ENCODE measurements at regions not wholly inside any gene's neighbourhood (a gene's known extent, or its start where the extent isn't known, plus 50 kb on each side); places are given as distances from the start of the nearest gene placed in this dataset.
"Not testable (repeated sequence)": the region's sequence is repeated elsewhere in the genome, so short reads cannot be mapped to it uniquely, and the experiment has no call there.

- DNase-seq = peak in 1 of 2 donors; percentile 3
These were observed 116.3 kb downstream of the TANC2 start for GRCh38 chr17:63082273-63082861.

GRCh38 chr17:63082952-63083351, 116.9 kb downstream of the TANC2 start:
- DNase-seq = no peak

- no peak for DNase-seq
These were observed 120.6 kb downstream of the TANC2 start for GRCh38 chr17:63086483-63087185.

- DNase-seq = not testable (repeated sequence)
These were observed 124.5 kb downstream of the TANC2 start for GRCh38 chr17:63090358-63091114.

DNA sequence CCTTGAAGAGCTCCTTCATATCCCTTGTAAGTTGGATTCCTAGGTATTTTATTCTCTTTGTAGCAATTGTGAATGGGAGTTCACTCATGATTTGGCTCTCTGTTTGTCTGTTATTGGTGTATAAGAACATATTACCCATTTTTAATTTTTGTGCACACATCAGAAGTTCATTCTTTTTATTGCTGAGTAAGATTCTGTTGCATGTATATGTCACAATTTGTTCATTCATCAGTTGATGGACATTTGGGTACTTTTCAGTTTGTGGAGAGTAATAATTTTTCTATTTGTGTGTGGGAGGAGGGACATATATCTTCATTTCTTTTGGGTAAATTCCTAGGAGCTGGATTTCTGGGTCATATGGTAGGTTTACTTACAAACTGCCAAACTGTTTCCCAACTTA, 125.9 kb downstream of the TANC2 start:
- not testable (repeated sequence) for DNase-seq

DNA sequence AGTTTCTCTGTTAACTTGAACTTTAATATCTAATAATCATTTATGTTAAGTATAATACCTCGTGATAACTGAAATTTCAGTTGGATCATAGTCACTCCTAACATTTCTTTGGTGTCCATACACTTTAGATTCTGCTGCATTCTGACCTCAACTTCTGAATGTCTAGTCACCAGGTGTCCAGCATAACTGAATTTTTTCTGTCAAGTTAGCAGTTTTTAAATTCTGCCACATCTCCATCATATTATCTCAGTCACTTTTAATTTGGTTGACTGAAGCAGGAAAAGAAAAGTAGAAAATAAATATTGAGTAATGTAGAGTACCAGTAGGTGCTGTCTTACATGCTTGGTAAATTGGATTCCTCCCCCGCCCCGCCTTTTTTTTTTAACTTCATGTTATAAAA, 128.6 kb downstream of the TANC2 start:
- DNase-seq = no peak

GRCh38 chr17:63095459-63095858, 129.4 kb downstream of the TANC2 start:
- DNase-seq = no peak

DNA sequence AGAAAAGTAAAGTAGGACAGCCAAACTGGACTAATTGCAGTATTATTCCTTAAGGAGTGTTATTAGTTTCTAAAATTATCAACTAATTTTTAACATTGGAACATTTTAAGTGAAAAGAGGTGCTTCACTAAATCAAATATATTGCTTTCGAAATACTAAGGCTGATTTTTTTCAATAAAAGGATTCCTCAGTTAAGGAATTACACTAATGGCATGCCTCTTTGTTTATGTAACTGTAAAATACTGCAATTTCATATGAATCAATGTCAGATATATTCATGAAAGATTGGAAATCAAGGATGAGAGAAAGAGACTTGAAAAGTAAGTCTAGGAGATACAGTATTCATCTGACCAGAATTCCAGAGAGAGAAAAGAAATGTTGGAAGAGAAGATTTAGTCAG, 129.8 kb downstream of the TANC2 start:
- DNase-seq = no peak

DNA sequence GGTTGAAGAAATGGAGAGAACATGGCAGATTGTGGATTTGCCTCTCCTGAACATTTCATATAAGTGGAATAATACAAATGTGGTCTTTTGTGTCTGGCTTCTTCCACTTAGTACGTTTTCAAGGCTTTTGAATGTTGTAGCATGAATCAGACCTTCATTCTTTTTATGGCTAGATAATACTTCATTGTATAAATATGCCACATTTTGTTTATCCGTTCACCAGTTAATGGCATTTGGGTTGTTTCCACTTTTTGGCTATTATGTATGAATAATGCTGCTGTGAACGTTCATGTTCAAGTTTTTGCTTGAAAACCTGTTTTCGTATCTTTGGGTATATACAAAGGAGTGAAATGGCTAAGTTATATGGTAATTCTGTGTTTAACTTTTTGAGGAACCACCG, 130.4 kb downstream of the TANC2 start:
- no peak for DNase-seq

- DNase-seq = no peak
These were observed 133.4 kb downstream of the TANC2 start for GRCh38 chr17:63099425-63099824.

DNA sequence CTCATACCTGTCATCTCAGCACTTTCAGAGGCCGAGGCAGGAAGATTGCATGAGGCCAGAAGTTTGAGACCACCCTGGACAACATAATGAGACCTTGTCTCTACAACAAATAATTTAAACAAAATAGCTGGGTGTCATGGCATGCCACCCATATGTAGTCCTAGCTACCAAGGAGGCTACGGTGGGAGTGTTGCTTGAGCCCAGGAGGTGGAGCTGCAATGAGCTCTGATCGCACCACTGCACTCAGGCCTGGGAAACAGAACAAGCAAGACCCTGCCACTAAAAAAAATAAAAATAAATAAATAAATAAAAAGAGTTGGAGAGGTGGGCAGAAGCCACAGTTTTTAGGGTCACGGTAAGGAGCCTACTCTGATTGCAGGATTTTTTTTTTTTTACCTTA, 136.0 kb downstream of the TANC2 start:
- no peak for DNase-seq

GRCh38 chr17:63106050-63106449, 140.0 kb downstream of the TANC2 start:
- DNase-seq = no peak

DNA sequence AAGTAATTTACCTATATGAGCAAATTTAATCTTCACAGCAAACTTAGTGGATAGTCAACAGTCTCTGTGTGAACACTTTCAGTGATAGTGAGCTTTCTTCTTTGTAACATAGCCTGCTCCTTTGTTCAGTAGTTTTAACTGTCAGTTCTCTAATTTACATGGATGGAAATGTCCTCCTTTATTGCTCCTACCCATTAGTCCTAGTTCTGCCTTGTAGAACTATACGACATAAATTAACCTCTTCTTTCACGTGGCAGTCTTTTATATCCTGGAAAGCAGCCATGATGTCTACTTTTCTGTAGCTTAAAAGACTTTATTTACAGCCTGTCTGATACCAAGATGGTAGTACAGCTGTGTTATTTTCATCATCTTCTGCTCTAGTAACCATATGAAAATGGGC, 143.6 kb downstream of the TANC2 start:
- no peak for DNase-seq

DNA sequence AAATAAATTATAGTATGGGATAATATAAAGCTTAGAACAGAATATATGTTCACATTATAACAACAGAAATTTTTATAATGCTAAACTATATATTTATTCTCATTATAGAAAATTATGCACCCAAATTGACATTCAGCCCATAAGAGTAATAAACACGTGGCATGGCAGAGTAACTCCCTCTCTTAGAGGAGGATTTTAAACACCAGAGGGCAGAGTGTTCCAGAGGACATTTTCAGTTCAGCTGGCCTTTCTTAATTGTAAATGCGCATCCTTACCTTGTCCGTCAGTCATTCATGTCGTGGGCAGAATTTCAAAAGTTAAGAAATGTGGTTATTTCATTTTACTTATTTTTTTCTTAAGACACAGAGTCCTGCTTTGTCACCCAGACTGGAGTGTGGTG, 147.1 kb downstream of the TANC2 start:
- no peak for DNase-seq

DNA sequence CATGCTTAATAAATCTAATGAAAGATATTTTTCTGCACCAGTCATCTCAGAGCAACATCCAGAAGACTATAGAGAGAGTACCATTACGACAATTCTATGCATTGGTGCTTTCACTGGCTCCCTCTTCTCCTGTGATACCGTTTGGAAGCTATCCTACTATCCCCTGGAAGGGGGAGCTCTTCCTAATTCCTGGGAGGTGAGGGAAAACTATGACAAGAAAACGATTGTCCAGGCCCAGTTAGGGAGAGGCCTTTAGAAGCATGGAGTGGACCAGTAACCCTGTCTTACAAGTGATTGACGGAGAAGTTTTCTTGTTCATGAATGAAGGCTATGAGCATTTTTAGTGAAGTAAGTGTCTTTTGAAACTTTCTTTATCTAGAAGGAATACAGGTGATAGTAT, 150.2 kb downstream of the TANC2 start:
- no peak for DNase-seq

DNA sequence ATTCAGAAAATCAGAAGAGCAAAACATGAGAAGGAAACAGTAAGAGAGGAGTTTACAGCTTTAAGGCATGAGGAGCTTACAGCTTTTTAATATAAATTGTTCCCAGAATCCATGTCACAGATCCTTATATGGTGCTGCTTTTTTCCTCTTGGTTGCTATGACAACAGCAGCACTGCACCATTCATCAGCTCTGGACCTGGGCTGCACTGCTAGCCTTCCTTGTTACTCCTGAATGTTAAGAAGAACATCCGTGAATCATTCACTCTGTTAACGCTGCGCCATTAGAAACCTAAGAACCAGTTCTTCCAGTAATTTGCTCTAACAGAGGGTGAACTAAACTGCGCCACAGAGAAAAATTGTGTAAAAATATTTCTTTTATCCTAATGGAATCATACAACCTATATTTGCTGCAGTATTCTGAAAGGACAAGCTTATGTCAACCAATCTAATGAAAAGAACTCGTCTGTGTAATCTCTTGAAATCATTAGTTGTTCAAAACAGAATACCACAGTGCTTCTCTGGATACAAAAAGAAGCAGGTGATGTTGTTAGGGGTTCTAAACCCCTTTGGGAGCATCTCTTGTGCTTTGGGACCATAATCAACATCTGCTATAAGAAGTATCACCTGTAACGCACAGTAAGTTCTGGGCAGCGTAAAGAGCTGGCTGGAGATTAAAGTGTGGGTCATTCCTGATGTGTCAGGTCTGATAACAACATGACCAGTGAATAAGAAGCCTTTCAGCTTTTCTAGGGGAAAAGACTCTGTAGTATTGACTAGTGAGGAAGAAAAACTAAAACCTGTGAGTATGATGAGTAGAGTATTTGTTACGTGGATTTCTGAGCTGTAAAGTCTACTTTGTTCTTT, 151.2 kb downstream of the TANC2 start:
- DNase-seq = no peak

- no peak for DNase-seq
These were observed 154.4 kb downstream of the TANC2 start for GRCh38 chr17:63120406-63120805.

GRCh38 chr17:63124536-63124935, 158.5 kb downstream of the TANC2 start:
- no peak for DNase-seq

- DNase-seq = no peak
These were observed 158.9 kb downstream of the TANC2 start for GRCh38 chr17:63124958-63125357.

- no peak for DNase-seq
These were observed 160.0 kb downstream of the TANC2 start for GRCh38 chr17:63125987-63126386.

GRCh38 chr17:63126607-63127006, 160.6 kb downstream of the TANC2 start:
- no peak for DNase-seq

DNA sequence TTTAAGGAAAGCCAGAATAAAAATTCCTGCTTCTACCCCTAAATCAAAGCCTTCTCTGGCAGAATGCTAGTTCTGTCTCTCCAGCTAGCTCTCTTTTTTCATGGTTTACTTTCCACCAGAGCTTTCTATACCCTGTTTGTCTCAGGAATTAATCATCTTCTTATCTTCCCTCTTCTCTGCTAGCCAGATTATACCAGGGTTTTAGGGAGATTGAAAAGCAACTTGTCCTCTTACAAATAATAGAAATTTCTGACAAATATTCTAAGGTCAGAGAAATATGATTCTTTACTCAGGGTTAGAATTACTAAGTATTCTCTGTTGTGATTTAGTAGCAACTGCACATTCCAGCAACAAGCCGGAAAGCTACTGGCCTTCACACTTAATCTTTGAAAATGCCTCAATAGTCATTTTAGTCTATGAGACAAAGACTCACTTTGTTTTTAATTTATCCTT, 166.4 kb downstream of the TANC2 start:
- DNase-seq = no peak

DNA sequence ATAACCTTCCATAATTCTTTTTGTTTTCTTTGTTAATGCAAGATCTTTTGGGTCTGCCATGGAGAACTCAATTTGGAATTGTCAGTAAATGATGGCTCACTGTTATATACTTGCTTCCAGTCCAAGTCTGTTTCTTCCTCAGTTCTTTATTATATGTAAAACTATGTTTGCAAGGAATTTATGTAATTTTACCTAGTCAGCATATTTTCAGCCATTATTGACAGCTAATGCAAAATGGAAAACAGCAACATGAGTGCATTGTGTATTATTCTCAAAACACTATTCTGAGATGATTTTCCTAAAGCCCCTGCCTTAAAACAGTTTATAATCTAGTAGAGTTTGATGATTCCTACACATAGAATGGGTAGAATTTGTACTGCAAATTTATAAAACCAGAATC, 167.5 kb downstream of the TANC2 start:
- no peak for DNase-seq

Measured in CD4-positive, alpha-beta T cell treated with Interleukin-4 for 1 hour (primary cell).